ENCODE measurements at regions not wholly inside any gene's neighbourhood (a gene's known extent, or its start where the extent isn't known, plus 50 kb on each side); places are given as distances from the start of the nearest gene placed in this dataset.
"Not testable (repeated sequence)": the region's sequence is repeated elsewhere in the genome, so short reads cannot be mapped to it uniquely, and the experiment has no call there.

DNA sequence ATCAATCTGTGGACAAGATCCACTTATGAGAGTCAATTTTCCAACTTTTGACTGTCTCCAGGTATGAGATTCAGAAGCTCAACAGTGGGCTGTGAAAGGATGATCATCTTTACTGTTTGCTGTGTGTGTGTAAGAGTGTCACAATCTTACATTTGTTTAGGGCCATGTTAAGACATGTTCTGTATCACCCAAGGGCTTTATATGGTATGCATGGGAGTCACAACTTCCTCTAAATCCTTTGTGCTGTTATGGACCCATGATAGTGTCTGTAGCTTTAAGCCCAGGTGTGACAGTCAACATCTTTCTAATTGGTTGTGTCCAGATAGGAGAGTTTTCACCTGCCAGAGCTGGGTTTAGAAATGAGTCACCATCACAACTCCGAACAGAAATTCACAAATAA lies 70.2 kb downstream of the ZNF726 start:
- DNase-seq = not testable (repeated sequence)

GRCh38 chr19:23986623-23987022 lies 71.9 kb downstream of the ZNF726 start:
- no peak for DNase-seq

- no peak for DNase-seq
Measured at GRCh38 chr19:23991170-23991569, 76.5 kb downstream of the ZNF726 start.

GRCh38 chr19:23992348-23992747 lies 77.7 kb downstream of the ZNF726 start:
- no peak for DNase-seq

DNA sequence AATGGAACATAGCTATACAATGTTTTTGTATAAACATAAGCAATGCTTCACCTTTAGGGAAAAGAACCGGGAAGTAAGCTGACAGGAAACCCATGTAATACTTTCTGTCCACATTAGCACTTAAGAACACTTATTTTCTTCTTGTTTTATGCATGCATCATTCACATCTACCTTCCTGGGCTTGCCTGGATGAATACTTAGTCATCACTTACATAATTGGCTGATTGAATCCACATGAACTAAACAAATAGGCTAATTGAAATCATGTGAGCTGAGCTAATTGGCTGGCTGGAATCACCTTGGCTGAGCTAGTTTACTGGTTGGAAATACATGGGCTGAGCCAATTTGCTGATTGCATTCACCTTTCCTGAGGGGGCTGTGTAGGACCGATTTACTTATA lies 78.8 kb downstream of the ZNF726 start:
- no peak for DNase-seq

DNA sequence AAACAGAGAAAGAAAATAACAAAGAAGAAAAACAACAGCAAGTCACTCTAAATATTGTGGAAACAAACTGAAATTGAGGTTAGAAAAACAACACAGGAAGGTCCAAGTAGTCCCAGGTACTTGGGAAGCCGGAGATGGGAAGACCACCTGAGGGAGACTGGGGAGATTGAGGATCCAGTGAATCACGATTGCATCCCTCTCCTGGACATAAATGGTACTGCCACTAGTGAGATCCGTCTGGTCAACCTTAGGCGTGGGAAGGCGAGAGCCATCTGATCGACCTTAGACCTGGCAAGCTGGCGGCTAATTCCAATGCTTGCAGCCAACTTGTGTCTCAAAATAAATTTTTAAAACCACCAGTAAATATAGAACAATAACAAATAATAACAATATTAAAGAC lies 81.9 kb downstream of the ZNF726 start:
- DNase-seq = no peak

GRCh38 chr19:23998568-23998967 lies 83.9 kb downstream of the ZNF726 start:
- DNase-seq = no peak

DNA sequence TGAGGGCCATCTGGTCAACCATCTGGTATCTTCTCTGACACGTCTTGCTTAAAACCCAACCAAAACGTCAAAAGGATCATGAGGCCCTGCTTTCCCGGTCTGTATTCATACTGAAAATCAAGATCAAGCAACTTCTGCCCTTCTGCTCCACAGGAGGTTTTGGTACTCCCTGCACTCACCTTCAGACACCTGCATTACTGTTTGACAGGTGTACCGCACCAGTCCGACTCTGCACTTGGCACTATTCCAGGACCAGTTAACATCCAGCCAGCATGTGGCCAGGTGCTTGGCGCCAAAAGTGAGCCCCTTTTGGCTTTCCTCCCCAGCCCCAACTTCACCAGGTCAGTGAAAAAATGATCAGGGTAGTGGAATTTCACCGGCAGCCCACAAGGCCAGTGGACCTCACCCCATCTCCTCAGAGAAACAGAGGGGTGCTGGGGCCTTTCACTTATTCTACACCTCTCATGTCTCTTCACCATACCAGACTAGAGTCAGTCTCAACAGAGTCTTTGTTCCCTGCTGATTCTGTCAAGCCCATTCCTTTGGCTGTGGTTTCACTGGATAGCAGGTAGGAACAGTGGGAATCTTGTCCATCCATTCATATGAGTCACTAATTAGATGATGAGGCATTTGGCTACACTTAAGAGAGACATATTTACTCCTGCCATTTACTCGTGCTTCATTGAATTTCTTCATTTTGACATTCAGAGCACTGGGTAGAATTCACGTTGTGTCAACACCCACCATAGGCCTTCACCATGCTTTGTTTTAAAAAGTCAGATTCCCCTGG lies 85.3 kb downstream of the ZNF726 start:
- DNase-seq = no peak

DNA sequence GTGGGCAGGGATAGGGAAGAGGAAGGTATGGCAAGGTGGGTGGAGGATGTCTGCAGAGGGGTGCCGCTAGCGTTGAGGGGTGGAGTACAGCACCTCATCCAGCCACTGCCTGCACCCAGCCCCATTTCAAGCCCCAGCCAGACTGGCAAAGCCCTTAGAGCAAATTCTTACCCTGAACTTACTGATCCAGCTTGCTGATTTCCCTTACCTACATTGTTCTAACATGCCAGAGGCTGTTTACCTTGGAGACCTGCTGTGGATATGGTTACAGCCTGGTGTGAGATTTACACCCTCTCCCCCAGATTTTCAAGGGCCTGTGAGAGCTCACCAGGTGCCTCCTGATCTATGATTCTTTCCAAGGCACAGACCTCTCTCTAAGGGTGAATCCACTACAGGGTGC lies 86.0 kb downstream of the ZNF726 start:
- DNase-seq = no peak

DNA sequence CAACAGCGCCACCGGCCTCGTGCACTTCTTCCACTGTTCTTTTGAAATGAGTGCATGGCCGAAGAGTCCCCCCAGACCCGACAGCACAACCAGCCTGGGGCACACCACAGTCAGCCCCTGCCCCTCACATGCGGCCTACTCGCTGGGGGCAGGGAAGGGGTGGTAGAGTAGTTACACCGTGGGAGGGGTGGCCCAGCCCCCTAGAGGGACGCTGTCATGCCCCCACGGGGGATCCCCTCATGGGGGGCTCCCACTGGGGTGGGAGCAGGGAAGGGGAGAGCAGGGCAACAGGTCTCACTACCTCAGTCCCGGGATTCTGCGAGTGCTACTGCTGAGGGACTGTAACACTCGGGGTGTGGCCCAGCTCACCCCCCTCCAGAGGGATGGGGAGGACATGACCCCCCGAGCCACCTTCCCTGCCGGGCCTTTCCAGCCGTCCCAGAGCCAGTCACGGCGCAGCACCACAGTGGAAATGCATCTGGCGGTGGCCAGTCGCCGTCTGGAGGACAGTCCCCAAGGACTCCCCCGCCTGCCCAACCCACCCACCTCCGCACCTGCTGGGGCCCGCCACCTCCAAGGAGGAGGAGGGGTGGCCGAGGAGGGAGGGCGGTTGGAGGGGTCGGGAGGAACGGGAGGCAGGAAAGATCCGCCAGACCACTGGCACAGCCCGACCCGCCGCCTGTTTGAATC lies 84.6 kb upstream of the ZNF254 start:
- DNase-seq = no peak

DNA sequence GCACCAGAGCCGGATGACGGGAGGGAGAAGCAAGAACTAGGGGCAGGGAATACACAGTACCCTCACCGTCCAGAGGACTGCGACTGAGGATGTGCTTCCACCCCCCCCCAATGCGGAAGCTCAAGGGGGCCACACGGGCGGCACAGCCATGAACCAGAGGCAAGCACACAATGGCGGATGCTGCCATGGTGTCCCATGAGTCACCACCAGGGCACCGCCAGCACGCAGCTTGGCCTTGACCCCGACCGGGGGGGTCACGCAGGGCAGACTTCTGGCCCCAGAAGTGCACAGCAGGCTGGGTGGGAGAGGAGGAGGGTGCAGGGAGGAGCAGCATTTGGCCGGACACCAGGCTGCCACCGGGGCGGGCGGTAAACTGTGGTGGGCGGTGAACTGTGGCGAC lies 83.5 kb upstream of the ZNF254 start:
- no peak for DNase-seq

DNA sequence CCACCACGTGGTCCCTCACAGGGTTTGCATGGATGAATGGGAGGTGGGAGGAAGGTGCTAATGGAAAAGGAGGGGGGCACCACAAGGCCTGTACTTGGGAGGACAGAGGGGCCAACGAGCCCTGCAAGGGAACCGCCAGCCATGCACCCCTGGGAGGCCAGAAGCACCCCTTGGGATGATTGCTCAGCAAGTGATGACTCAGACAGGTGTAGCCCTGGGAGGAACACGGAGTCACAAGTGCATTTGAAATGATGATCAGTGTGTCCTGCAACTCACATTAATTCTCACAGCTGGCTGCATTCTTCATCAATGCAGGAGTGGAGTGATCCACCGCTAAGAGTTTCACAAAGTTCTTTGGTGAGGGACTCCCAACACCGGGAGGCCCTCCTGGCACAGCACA lies 82.8 kb upstream of the ZNF254 start:
- DNase-seq = no peak

DNA sequence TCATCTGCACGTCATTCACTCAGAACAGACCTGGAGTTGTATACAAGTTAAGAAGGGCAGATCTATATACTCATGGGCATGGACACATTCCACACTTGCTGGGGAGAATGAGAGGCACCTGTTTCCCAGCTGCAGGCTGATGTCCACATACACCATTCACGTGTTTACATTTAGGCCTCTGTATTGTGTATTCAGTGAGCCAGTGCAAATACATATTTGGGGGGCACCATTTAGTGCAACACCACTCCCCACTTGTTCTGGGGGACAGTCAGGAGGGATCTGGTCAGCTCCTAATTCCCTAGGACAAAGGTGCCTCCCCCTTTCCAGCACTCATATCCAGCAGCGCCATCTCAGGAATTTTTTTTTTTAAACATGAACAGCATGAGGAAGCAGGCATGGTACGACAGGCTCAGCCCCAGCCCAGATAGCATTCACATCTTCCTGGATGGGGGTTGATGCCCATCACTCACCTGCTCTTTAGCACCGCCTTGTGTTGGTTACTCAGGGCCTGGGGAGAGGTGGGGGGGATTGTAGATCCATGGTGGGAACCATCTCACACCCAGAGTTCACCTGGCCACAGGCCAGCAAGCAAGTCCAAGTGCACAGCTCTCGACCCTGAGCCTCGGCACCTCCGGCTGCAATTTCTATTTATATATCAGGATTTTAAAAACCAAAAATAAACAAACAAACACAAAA lies 56.9 kb upstream of the ZNF254 start:
- DNase-seq = no peak

DNA sequence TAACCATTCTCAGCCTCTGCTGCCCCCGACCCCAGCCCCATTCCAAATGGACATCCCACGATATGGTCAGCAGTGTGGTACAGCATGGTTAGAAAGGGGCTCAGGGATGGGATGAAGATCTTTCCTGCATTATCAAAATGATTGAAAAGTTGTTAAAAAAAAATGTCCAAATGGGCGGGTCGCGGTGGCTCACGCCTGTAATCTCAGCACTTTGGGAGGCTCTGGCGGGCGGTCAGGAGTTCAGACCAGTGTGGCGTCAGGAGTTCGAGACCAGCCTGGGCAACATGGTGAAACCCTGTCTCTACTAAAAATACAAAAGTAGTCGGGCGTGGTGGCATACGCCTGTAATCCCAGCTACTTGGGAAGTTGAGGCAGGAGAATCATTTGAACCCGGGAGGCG lies 54.3 kb upstream of the ZNF254 start:
- DNase-seq = no peak

- peak; percentile 75 for DNase-seq
Measured at GRCh38 chr19:24033301-24033962, 53.6 kb upstream of the ZNF254 start.

GRCh38 chr19:24033963-24034342 lies 53.0 kb upstream of the ZNF254 start:
- peak; percentile 8 for DNase-seq

DNA sequence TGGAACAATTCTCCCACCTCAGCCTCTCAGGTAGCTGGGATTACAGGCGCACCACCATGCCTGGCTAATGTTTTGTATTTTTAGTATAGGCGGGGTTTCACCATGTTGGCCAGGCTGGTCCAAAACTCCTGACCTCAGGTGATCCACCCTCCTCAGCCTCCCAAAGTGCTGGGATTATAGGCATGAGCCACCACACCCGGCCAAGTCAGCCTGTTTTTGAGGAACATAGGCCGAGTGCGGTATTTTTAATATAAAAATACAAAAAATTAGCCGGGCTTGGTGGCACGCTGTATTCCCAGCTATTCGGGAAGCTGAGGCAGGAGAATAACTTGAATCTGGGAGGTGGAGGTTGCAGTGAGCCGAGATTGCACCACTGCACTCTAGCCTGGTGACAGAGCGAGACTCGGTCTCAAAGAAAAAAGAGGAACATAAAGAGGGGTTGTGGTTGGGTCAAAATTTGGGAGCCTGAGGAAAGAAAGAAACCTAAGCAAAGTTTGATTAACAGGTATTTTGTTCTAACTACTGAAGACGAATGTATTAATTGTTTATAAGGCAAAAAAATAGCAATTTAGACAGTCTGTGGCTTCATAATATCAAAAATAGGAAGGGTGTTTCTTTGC lies 51.6 kb upstream of the ZNF254 start:
- DNase-seq = not testable (repeated sequence)
